Spinal cord (tissue), 9 donors: ENCODE measurements at regions not wholly inside any gene's neighbourhood (a gene's known extent, or its start where the extent isn't known, plus 50 kb on each side); places are given as distances from the start of the nearest gene placed in this dataset.
A peak's percentile ranks its signal among the peaks of the same experiment; 100 is the strongest.

ENCODE experiments used
- DNase-seq, 6 donors: peaks; one replicate each; pipeline versions ENCODE4 v3.0.0 to v3.0.0-alpha.2; 2013 to 2015; ENCODE audit warnings: low spot score in 6 of 6, low read depth in 4 of 6
- H3K27ac ChIP-seq: one replicate; pipeline ENCODE4 v1.5.1; 2013; ENCODE audit warnings: low read depth, low read length, control low read depth
- H3K27me3 ChIP-seq: one replicate; pipeline ENCODE4 v1.6.1; 2013; ENCODE audit warnings: low read length; ENCODE audit not compliant: control insufficient read depth, insufficient read depth
- H3K36me3 ChIP-seq: one replicate; pipeline ENCODE4 v1.6.1; 2013; ENCODE audit warnings: low read length; ENCODE audit not compliant: control insufficient read depth, insufficient read depth
- H3K4me1 ChIP-seq: one replicate; pipeline ENCODE4 v1.6.1; 2013; ENCODE audit warnings: low read length; ENCODE audit not compliant: control insufficient read depth, insufficient read depth
- H3K4me3 ChIP-seq: one replicate; pipeline ENCODE4 v1.5.1; 2013; ENCODE audit warnings: low read depth, low read length, control low read depth
- H3K9me3 ChIP-seq: one replicate; pipeline ENCODE4 v1.6.1; 2013; ENCODE audit warnings: low read length; ENCODE audit not compliant: control insufficient read depth, insufficient read depth
- WGBS: methylation state at CpG from one replicate; pipeline ENCODE4 v1.1.5; 2013; ENCODE audit warnings: missing lambda C conversion rate; ENCODE audit not compliant: insufficient coverage; 5-methylcytosine and 5-hydroxymethylcytosine counted together
- donor health status: healthy.

- DNase-seq, result no peak
Observed at GRCh38 chr9:23219471-23219870, 606.6 kb downstream of the ELAVL2 start.

GRCh38 chr9:23220171-23220570 is 605.9 kb downstream of the ELAVL2 start:
- WGBS, result no CpG with 5 or more reads among the region's 2 CpGs
- H3K27ac ChIP-seq, result no peak overlapping the region

More at GRCh38 chr9:23219471-23219870, 606.6 kb downstream of the ELAVL2 start:
- Histone ChIP-seq H3K27ac (no peak overlapping the region), H3K4me3 (no peak overlapping the region), H3K9me3 (no peaks in the 10 kb centered on the region), H3K27me3 (no peaks in the 10 kb centered on the region), H3K4me1 (no peaks in the 10 kb centered on the region), H3K36me3 (no peaks in the 10 kb centered on the region)
- 94% methylated on average over 13 of the region's 13 CpGs for WGBS

DNA sequence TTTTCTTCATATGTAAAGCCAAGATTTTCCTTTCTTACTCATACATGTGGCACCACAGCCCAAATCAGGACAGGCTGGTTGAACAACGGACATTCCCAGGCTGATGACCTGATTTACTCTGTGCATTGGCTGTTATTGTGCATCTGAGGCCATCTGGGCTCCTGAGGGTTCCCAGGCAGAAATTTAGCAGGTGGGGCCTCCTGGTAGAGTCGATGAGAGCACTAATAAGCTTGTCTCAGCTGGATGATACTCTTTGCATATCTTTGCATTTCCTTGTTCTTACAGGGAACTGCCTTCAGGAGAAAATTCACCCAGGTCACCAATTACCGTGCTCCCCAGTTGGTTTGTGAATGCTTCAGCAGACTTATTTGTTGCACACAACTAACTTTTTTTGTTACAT is 605.1 kb downstream of the ELAVL2 start:
- H3K36me3 ChIP-seq, result no peaks in the 10 kb centered on the region
- H3K4me3 ChIP-seq, result no peak overlapping the region
- H3K4me1 ChIP-seq, result no peaks in the 10 kb centered on the region
- WGBS, result 50% methylated on average over 1 of the region's 3 CpGs
- no peaks in the 10 kb centered on the region for H3K27me3 ChIP-seq
- H3K27ac ChIP-seq, result no peak overlapping the region
- H3K9me3 ChIP-seq, result no peaks in the 10 kb centered on the region
- DNase-seq, result peak in 1 of 6 donors; percentile 46

More at GRCh38 chr9:23220171-23220570, 605.9 kb downstream of the ELAVL2 start:
- H3K9me3 ChIP-seq, result no peaks in the 10 kb centered on the region
- no peaks in the 10 kb centered on the region for H3K27me3 ChIP-seq
- no peak for DNase-seq
- no peak overlapping the region for H3K4me3 ChIP-seq
- H3K4me1 ChIP-seq, result no peaks in the 10 kb centered on the region
- no peaks in the 10 kb centered on the region for H3K36me3 ChIP-seq

- Histone ChIP-seq H3K4me1 (no peaks in the 10 kb centered on the region), H3K9me3 (no peaks in the 10 kb centered on the region), H3K27me3 (no peaks in the 10 kb centered on the region), H3K4me3 (no peak overlapping the region), H3K36me3 (no peaks in the 10 kb centered on the region), H3K27ac (no peak overlapping the region)
- WGBS, result 13% methylated on average over 1 of the region's 6 CpGs
- DNase-seq, result peak in 3 of 6 donors; percentile 22 to 73 (median 69)
Observed at GRCh38 chr9:23229890-23230317, 596.1 kb downstream of the ELAVL2 start.

- no peak for DNase-seq
- no peaks in the 10 kb centered on the region for H3K27me3 ChIP-seq
- no peaks in the 10 kb centered on the region for H3K4me1 ChIP-seq
- WGBS, result 57% methylated on average over 1 of the region's 2 CpGs
- no peaks in the 10 kb centered on the region for H3K9me3 ChIP-seq
- no peak overlapping the region for H3K4me3 ChIP-seq
- H3K27ac ChIP-seq, result no peak overlapping the region
- H3K36me3 ChIP-seq, result no peaks in the 10 kb centered on the region
Observed at GRCh38 chr9:23232831-23233230, 593.2 kb downstream of the ELAVL2 start.

GRCh38 chr9:23243523-23243922 is 582.5 kb downstream of the ELAVL2 start:
- no peaks in the 10 kb centered on the region for H3K4me1 ChIP-seq
- H3K4me3 ChIP-seq, result no peak overlapping the region
- DNase-seq, result peak in 1 of 6 donors; percentile 10
- no peaks in the 10 kb centered on the region for H3K27me3 ChIP-seq
- no CpG with 5 or more reads among the region's 1 CpG for WGBS
- H3K36me3 ChIP-seq, result no peaks in the 10 kb centered on the region
- H3K9me3 ChIP-seq, result no peaks in the 10 kb centered on the region
- H3K27ac ChIP-seq, result no peak overlapping the region

- Histone ChIP-seq H3K36me3 (no peaks in the 10 kb centered on the region), H3K27ac (no peak overlapping the region), H3K4me1 (no peaks in the 10 kb centered on the region), H3K4me3 (no peak overlapping the region), H3K9me3 (no peaks in the 10 kb centered on the region), H3K27me3 (no peaks in the 10 kb centered on the region)
- DNase-seq, result no peak
Observed at GRCh38 chr9:23245067-23245466, 581.0 kb downstream of the ELAVL2 start.

- Histone ChIP-seq H3K36me3 (no peaks in the 10 kb centered on the region), H3K4me1 (no peaks in the 10 kb centered on the region), H3K27me3 (no peaks in the 10 kb centered on the region), H3K9me3 (no peaks in the 10 kb centered on the region), H3K27ac (no peak overlapping the region), H3K4me3 (no peak overlapping the region)
- no peak for DNase-seq
- WGBS, result 100% methylated on average over 2 of the region's 9 CpGs
Observed at GRCh38 chr9:23254404-23255184, 571.4 kb downstream of the ELAVL2 start.

GRCh38 chr9:23255346-23255745 is 570.7 kb downstream of the ELAVL2 start:
- WGBS, result no CpG with 5 or more reads among the region's 3 CpGs
- Histone ChIP-seq H3K27ac (no peak overlapping the region), H3K4me3 (no peak overlapping the region), H3K4me1 (no peaks in the 10 kb centered on the region), H3K9me3 (no peaks in the 10 kb centered on the region), H3K36me3 (no peaks in the 10 kb centered on the region), H3K27me3 (no peaks in the 10 kb centered on the region)
- no peak for DNase-seq

DNA sequence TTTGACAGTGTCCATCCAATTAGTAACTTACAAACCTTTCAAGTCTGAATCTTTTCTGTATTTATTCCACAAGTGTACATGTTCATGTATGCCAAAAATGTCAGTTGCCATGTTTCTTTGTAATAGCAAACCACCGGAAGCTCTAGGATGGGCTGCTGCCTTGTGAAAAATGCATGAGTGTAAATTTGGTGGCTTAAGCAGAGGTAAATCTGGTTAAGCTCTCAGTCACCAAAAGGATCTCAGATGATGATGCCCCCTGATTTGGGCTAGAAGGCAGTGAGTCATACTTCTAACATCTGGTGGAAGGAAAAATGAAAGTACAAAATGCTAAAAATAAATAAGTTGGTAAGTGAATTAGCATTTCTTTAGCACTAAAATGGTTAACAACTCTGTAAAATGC is 567.5 kb downstream of the ELAVL2 start:
- H3K4me1 ChIP-seq, result no peaks in the 10 kb centered on the region
- no peak for DNase-seq
- H3K27me3 ChIP-seq, result no peaks in the 10 kb centered on the region
- no peaks in the 10 kb centered on the region for H3K36me3 ChIP-seq
- no peak overlapping the region for H3K4me3 ChIP-seq
- no peak overlapping the region for H3K27ac ChIP-seq
- WGBS, result 100% methylated on average over 1 of the region's 1 CpG
- no peaks in the 10 kb centered on the region for H3K9me3 ChIP-seq
